Trophoblast cell (in vitro differentiated cells and primary cell): ENCODE measurements at regions not wholly inside any gene's neighbourhood (a gene's known extent, or its start where the extent isn't known, plus 50 kb on each side); places are given as distances from the start of the nearest gene placed in this dataset.

ENCODE experiments used
- DNase-seq, 2 donors: peaks; one replicate each; pipeline ENCODE4 v3.0.0-alpha.2; 2016
- H2AFZ ChIP-seq: 2 replicates; pipeline ENCODE4 v1.6.1; 2013; ENCODE audit warnings: low read length, moderate library complexity, mild to moderate bottlenecking; ENCODE audit not compliant: insufficient read depth, poor library complexity
- H2AK5ac ChIP-seq: 2 replicates; pipeline ENCODE4 v1.6.1; 2013; ENCODE audit warnings: mild to moderate bottlenecking, low read length
- H2BK120ac ChIP-seq: 2 replicates; pipeline ENCODE4 v1.6.1; 2013; ENCODE audit warnings: low read length, mild to moderate bottlenecking, moderate library complexity; ENCODE audit not compliant: insufficient read depth, poor library complexity
- H2BK12ac ChIP-seq: 2 replicates; pipeline ENCODE4 v1.6.1; 2013; ENCODE audit warnings: mild to moderate bottlenecking, low read length, moderate library complexity
- H2BK5ac ChIP-seq: 2 replicates; pipeline ENCODE4 v1.6.1; 2013; ENCODE audit warnings: low read length, low read depth, moderate library complexity, mild to moderate bottlenecking; ENCODE audit not compliant: poor library complexity
- H3K14ac ChIP-seq: 2 replicates; pipeline ENCODE4 v1.6.1; 2013; ENCODE audit warnings: mild to moderate bottlenecking, low read length
- H3K18ac ChIP-seq: 2 replicates; pipeline ENCODE4 v1.6.1; 2013; ENCODE audit warnings: mild to moderate bottlenecking, low read length
- H3K23ac ChIP-seq: 2 replicates; pipeline ENCODE4 v1.6.1; 2013; ENCODE audit warnings: low read length
- H3K27ac ChIP-seq: 2 replicates; pipeline ENCODE4 v1.5.1; 2013; ENCODE audit warnings: low read depth, mild to moderate bottlenecking, inconsistent platforms, low read length, moderate library complexity
- H3K27me3 ChIP-seq: 2 replicates; pipeline ENCODE4 v1.6.1; 2013; ENCODE audit warnings: inconsistent platforms, mild to moderate bottlenecking, low read length, moderate library complexity; ENCODE audit not compliant: insufficient read depth
- H3K36me3 ChIP-seq, 2 experiments: 1 replicate in 1 of 2; 2 replicates in 1 of 2; pipeline ENCODE4 v1.6.1; 2013; ENCODE audit warnings: low read length in 2 of 2, mild to moderate bottlenecking in 2 of 2, moderate library complexity in 1 of 2; ENCODE audit not compliant: insufficient read depth in 2 of 2, control insufficient read depth in 1 of 2
- H3K4ac ChIP-seq: 2 replicates; pipeline ENCODE4 v1.6.1; 2013; ENCODE audit warnings: low read depth, mild to moderate bottlenecking, low read length, moderate library complexity
- H3K4me1 ChIP-seq, 2 experiments: 1 replicate in 1 of 2; 2 replicates in 1 of 2; pipeline ENCODE4 v1.6.1; 2013; ENCODE audit warnings: low read length in 2 of 2, mild to moderate bottlenecking in 2 of 2, moderate library complexity in 1 of 2; ENCODE audit not compliant: insufficient read depth in 2 of 2, control insufficient read depth in 1 of 2
- H3K4me2 ChIP-seq: 2 replicates; pipeline ENCODE4 v1.6.1; 2013; ENCODE audit warnings: inconsistent platforms, mild to moderate bottlenecking, low read length, moderate library complexity
- H3K4me3 ChIP-seq: 2 replicates; pipeline ENCODE4 v1.5.1; 2013; ENCODE audit warnings: mild to moderate bottlenecking, low read depth, low read length, inconsistent platforms
- H3K79me1 ChIP-seq: one replicate; pipeline ENCODE4 v1.6.1; 2013; ENCODE audit warnings: low read length
- H3K79me2 ChIP-seq: 2 replicates; pipeline ENCODE4 v1.6.1; 2013; ENCODE audit warnings: low read length, mild to moderate bottlenecking; ENCODE audit not compliant: control insufficient read depth, insufficient read depth, poor library complexity
- H3K9ac ChIP-seq: 2 replicates; pipeline ENCODE4 v1.6.1; 2013; ENCODE audit warnings: mild to moderate bottlenecking, low read length
- H3K9me3 ChIP-seq: 2 replicates; pipeline ENCODE4 v1.6.1; 2013; ENCODE audit warnings: low read depth, mild to moderate bottlenecking, control low read depth, inconsistent platforms, low read length; ENCODE audit not compliant: insufficient read depth
- H4K12ac ChIP-seq: 2 replicates; pipeline ENCODE4 v1.6.1; 2013; ENCODE audit warnings: low read depth, mild to moderate bottlenecking, low read length, moderate library complexity
- H4K8ac ChIP-seq: 2 replicates; pipeline ENCODE4 v1.6.1; 2013; ENCODE audit warnings: low read depth, mild to moderate bottlenecking, low read length, moderate library complexity
- H4K91ac ChIP-seq: one replicate; pipeline ENCODE4 v1.6.1; 2013; ENCODE audit warnings: low read depth, mild to moderate bottlenecking, low read length, moderate library complexity
- WGBS: extraction: QIAGEN DNeasy Blood & Tissue Kit; methylation state at CpG from one replicate; pipeline ENCODE4 v1.1.7; 2013; ENCODE audit warnings: missing lambda C conversion rate; ENCODE audit not compliant: insufficient read length, insufficient coverage; ENCODE audit errors: extremely low coverage; 5-methylcytosine and 5-hydroxymethylcytosine counted together

GRCh38 chr3:105235785-105236184, 130.9 kb upstream of the ALCAM start:
- Histone ChIP-seq H3K79me2 (no peaks in the 10 kb centered on the region), H4K8ac (no peak overlapping the region), H2AK5ac (no peak overlapping the region), H3K4me3 (no peak overlapping the region), H2BK120ac (no peak overlapping the region), H3K4me2 (no peak overlapping the region), H3K4ac (no peak overlapping the region), H3K9ac (no peak overlapping the region), H2BK12ac (no peak overlapping the region), H3K79me1 (no peaks in the 10 kb centered on the region), H4K91ac (no peak overlapping the region), H3K18ac (no peak overlapping the region), H3K4me1 (no peaks in the 10 kb centered on the region), H4K12ac (no peak overlapping the region), H2AFZ (no peak overlapping the region), H3K14ac (no peak overlapping the region), H3K23ac (no peak overlapping the region), H3K9me3 (no peaks in the 10 kb centered on the region), H2BK5ac (no peak overlapping the region), H3K27ac (no peak overlapping the region), H3K27me3 (no peaks in the 10 kb centered on the region), H3K36me3 (no peaks in the 10 kb centered on the region)
- DNase-seq = no peak
- no CpG with 5 or more reads among the region's 1 CpG for WGBS

- Histone ChIP-seq H3K4me1 (no peaks in the 10 kb centered on the region), H3K18ac (no peak overlapping the region), H2BK5ac (no peak overlapping the region), H4K8ac (no peak overlapping the region), H4K12ac (no peak overlapping the region), H3K9ac (no peak overlapping the region), H3K79me2 (no peaks in the 10 kb centered on the region), H3K27me3 (no peaks in the 10 kb centered on the region), H3K4me3 (no peak overlapping the region), H2AK5ac (no peak overlapping the region), H3K4me2 (no peak overlapping the region), H3K9me3 (no peaks in the 10 kb centered on the region), H3K79me1 (no peaks in the 10 kb centered on the region), H3K36me3 (no peaks in the 10 kb centered on the region), H2AFZ (no peak overlapping the region), H2BK120ac (no peak overlapping the region), H4K91ac (no peak overlapping the region), H3K14ac (no peak overlapping the region), H3K27ac (no peak overlapping the region), H2BK12ac (no peak overlapping the region), H3K23ac (no peak overlapping the region), H3K4ac (no peak overlapping the region)
- no peak for DNase-seq
- WGBS = no CpG with 5 or more reads among the region's 1 CpG
Measured at GRCh38 chr3:105238367-105238766, 128.3 kb upstream of the ALCAM start.

- Histone ChIP-seq H3K79me2 (no peaks in the 10 kb centered on the region), H4K12ac (no peak overlapping the region), H3K4me2 (no peak overlapping the region), H4K8ac (no peak overlapping the region), H2BK120ac (no peak overlapping the region), H2BK12ac (no peak overlapping the region), H3K27me3 (no peaks in the 10 kb centered on the region), H3K4me3 (no peak overlapping the region), H2AFZ (no peak overlapping the region), H3K9me3 (no peaks in the 10 kb centered on the region), H3K18ac (no peak overlapping the region), H3K4me1 (no peaks in the 10 kb centered on the region), H3K79me1 (no peaks in the 10 kb centered on the region), H3K4ac (no peak overlapping the region), H4K91ac (no peak overlapping the region), H3K14ac (no peak overlapping the region), H2BK5ac (no peak overlapping the region), H3K27ac (no peak overlapping the region), H2AK5ac (no peak overlapping the region), H3K9ac (no peak overlapping the region), H3K36me3 (no peaks in the 10 kb centered on the region), H3K23ac (no peak overlapping the region)
- no CpG with 5 or more reads among the region's 2 CpGs for WGBS
- no peak for DNase-seq
Measured at GRCh38 chr3:105243076-105243475, 123.6 kb upstream of the ALCAM start.

- Histone ChIP-seq H3K79me2 (no peaks in the 10 kb centered on the region), H3K27ac (no peak overlapping the region), H3K9me3 (no peaks in the 10 kb centered on the region), H4K91ac (no peak overlapping the region), H3K4ac (no peak overlapping the region), H4K8ac (no peak overlapping the region), H3K23ac (no peak overlapping the region), H3K4me3 (no peak overlapping the region), H3K79me1 (no peaks in the 10 kb centered on the region), H3K4me1 (no peaks in the 10 kb centered on the region), H3K4me2 (no peak overlapping the region), H4K12ac (no peak overlapping the region), H2AK5ac (no peak overlapping the region), H3K27me3 (no peaks in the 10 kb centered on the region), H3K9ac (no peak overlapping the region), H3K36me3 (peaks cover 0 to 1% of the 10 kb centered on the region in 2 experiments), H3K14ac (no peak overlapping the region), H2BK120ac (no peak overlapping the region), H2BK12ac (no peak overlapping the region), H3K18ac (no peak overlapping the region), H2AFZ (no peak overlapping the region), H2BK5ac (no peak overlapping the region)
- no peak for DNase-seq
- no CpG with 5 or more reads among the region's 3 CpGs for WGBS
Measured at GRCh38 chr3:105246536-105246935, 120.2 kb upstream of the ALCAM start.
